ENCODE measurements at regions not wholly inside any gene's neighbourhood (a gene's known extent, or its start where the extent isn't known, plus 50 kb on each side); places are given as distances from the start of the nearest gene placed in this dataset.

DNA sequence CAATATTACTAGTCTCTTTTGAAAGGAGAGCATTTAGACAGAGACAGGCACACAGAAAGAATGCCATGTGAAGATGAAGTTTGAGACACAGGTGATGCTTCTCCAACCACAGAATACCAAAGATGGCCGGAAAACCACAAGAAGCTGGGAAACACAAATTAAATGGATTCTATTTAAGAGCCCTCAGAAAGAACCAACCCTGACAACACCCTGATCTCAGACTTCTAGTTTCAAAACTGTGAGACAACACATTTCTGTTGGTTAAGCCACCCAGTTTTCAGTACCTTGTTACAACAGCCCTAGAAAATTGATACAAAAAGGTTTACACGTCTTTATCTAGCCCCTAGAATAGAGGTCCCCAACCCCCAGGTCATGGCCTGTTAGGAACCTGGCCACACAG, 79.8 kb upstream of the CCNG1 start:
- Histone ChIP-seq H3K4me1 (ENCODE audit: control insufficient read depth in 2 of 3, insufficient read depth in 2 of 3, low read depth in 1 of 3, low read length in 3 of 3) (no peaks in the 10 kb centered on the region), H3K27me3 (ENCODE audit: control insufficient read depth, insufficient read depth, low read length) (no peaks in the 10 kb centered on the region), H3K36me3 (ENCODE audit: control insufficient read depth in 2 of 3, insufficient read depth in 3 of 3, low read length in 3 of 3) (no peaks in the 10 kb centered on the region), H3K9me3 (ENCODE audit: control insufficient read depth in 2 of 3, insufficient read depth in 1 of 3, low read length in 3 of 3) (no peaks in the 10 kb centered on the region), H3K9ac (ENCODE audit: low read length in 3 of 3) (no peak overlapping the region), H3K4me3 (ENCODE audit: low read length in 3 of 3) (no peak overlapping the region), H3K27ac (ENCODE audit: low read depth in 2 of 2, low read length in 2 of 2) (no peak overlapping the region)
- intact Hi-C loops (cut with DNase I): no loop called here
- FAIRE-seq (no peak), DNase-seq (no peak)
- TF ChIP-seq, protein P1, sequence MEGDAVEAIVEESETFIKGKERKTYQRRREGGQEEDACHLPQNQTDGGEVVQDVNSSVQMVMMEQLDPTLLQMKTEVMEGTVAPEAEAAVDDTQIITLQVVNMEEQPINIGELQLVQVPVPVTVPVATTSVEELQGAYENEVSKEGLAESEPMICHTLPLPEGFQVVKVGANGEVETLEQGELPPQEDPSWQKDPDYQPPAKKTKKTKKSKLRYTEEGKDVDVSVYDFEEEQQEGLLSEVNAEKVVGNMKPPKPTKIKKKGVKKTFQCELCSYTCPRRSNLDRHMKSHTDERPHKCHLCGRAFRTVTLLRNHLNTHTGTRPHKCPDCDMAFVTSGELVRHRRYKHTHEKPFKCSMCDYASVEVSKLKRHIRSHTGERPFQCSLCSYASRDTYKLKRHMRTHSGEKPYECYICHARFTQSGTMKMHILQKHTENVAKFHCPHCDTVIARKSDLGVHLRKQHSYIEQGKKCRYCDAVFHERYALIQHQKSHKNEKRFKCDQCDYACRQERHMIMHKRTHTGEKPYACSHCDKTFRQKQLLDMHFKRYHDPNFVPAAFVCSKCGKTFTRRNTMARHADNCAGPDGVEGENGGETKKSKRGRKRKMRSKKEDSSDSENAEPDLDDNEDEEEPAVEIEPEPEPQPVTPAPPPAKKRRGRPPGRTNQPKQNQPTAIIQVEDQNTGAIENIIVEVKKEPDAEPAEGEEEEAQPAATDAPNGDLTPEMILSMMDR (IDR thresholded peaks at IDR 0.05; ENCODE audit: borderline replicate concordance, extremely low read depth, insufficient read depth): no peak

DNA sequence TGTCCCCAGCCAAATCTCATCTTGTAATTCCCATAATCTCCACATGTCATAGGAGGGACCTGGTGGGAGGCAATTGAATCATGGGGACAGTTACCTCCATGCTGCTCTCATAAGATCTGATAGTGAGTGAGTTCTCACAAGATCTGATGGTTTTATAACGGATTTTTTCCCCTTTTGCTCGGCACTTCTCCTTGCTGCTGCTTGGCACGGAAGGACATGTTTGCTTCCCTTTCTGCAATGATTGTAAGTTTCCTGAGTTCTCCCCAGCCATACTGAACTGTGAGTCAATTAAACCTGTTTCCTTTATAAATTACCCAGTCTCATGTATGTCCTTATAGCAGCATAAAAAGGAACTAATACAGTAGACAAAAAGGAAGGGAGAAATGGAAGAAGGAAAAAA, 76.7 kb upstream of the CCNG1 start:
- Histone ChIP-seq H3K27me3 (ENCODE audit: control insufficient read depth, insufficient read depth, low read length) (no peaks in the 10 kb centered on the region), H3K36me3 (ENCODE audit: control insufficient read depth in 2 of 3, insufficient read depth in 3 of 3, low read length in 3 of 3) (no peaks in the 10 kb centered on the region), H3K4me3 (ENCODE audit: low read length in 3 of 3) (no peak overlapping the region), H3K27ac (ENCODE audit: low read depth in 2 of 2, low read length in 2 of 2) (no peak overlapping the region), H3K9me3 (ENCODE audit: control insufficient read depth in 2 of 3, insufficient read depth in 1 of 3, low read length in 3 of 3) (no peaks in the 10 kb centered on the region), H3K9ac (ENCODE audit: low read length in 3 of 3) (no peak overlapping the region), H3K4me1 (ENCODE audit: control insufficient read depth in 2 of 3, insufficient read depth in 2 of 3, low read depth in 1 of 3, low read length in 3 of 3) (peaks cover 0 to 7% (median 0%) of the 10 kb centered on the region in 3 donors)
- FAIRE-seq (no peak), DNase-seq (no peak)
- intact Hi-C loops (cut with DNase I): no loop called here
- TF ChIP-seq, protein P1 (IDR thresholded peaks at IDR 0.05; ENCODE audit: borderline replicate concordance, extremely low read depth, insufficient read depth): no peak

DNA sequence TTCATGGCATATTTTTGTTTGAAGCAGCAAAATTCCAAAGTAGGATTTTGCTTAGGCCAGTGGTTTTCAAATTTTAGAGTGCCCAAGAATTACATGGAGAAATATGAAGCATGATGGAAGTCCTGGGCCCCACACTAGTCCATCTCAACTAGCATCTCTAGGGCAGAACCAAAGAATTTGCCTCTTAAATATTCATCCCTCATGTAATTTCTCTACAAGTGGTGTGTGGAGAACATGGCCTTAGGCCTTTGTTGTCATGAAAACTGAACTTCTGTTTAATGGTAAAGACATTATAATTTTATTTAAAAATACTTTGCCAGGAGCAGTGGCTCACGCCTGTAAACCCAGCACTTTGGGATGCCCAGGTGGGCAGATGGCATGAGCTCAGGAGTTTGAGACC, 75.9 kb upstream of the CCNG1 start:
- no peak overlapping the region for H3K4me3 ChIP-seq (ENCODE audit: low read length in 3 of 3)
- intact Hi-C loops (cut with DNase I): no loop called here
- H3K27ac ChIP-seq (ENCODE audit: low read depth in 2 of 2, low read length in 2 of 2): no peak overlapping the region
- TF ChIP-seq, protein P1 (IDR thresholded peaks at IDR 0.05; ENCODE audit: borderline replicate concordance, extremely low read depth, insufficient read depth): no peak
- FAIRE-seq (no peak), DNase-seq (no peak)
- no peak overlapping the region for H3K9ac ChIP-seq (ENCODE audit: low read length in 3 of 3)
- peaks cover 0 to 7% (median 0%) of the 10 kb centered on the region in 3 donors for H3K4me1 ChIP-seq (ENCODE audit: control insufficient read depth in 2 of 3, insufficient read depth in 2 of 3, low read depth in 1 of 3, low read length in 3 of 3)
- no peaks in the 10 kb centered on the region for H3K9me3 ChIP-seq (ENCODE audit: control insufficient read depth in 2 of 3, insufficient read depth in 1 of 3, low read length in 3 of 3)
- no peaks in the 10 kb centered on the region for H3K36me3 ChIP-seq (ENCODE audit: control insufficient read depth in 2 of 3, insufficient read depth in 3 of 3, low read length in 3 of 3)
- no peaks in the 10 kb centered on the region for H3K27me3 ChIP-seq (ENCODE audit: control insufficient read depth, insufficient read depth, low read length)

DNA sequence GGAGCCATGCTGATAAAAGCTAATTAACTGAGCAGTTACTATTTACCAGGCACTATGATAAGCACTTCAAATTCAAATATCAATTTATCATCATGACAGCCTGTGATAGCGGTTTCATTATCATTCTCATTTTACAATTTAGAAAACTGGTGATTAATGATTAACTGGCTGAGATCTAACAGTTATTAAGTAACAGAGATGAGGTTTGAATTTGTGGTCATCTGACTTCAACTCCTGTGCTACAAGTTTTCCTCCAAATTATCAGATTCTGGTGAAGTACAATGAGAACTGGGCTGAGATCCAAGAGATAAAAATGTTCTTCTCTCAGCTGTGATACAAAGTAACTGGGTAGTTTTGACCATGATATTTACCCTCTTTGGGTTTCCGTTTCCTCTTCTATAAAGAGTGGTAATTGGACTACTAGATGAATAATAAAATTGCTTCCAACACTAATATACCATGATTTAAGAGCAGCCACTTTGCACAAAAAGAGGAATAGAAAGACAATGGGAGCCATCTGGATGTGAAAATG, 74.5 kb upstream of the CCNG1 start:
- H3K27ac ChIP-seq (ENCODE audit: low read depth in 2 of 2, low read length in 2 of 2): no peak overlapping the region
- H3K9me3 ChIP-seq (ENCODE audit: control insufficient read depth in 2 of 3, insufficient read depth in 1 of 3, low read length in 3 of 3): no peaks in the 10 kb centered on the region
- no peak for FAIRE-seq
- H3K36me3 ChIP-seq (ENCODE audit: control insufficient read depth in 2 of 3, insufficient read depth in 3 of 3, low read length in 3 of 3): no peaks in the 10 kb centered on the region
- intact Hi-C loops (cut with DNase I): no loop called here
- DNase-seq: no peak
- no peak overlapping the region for H3K4me3 ChIP-seq (ENCODE audit: low read length in 3 of 3)
- no peaks in the 10 kb centered on the region for H3K27me3 ChIP-seq (ENCODE audit: control insufficient read depth, insufficient read depth, low read length)
- TF ChIP-seq, protein P1 (IDR thresholded peaks at IDR 0.05; ENCODE audit: borderline replicate concordance, extremely low read depth, insufficient read depth): no peak
- H3K4me1 ChIP-seq (ENCODE audit: control insufficient read depth in 2 of 3, insufficient read depth in 2 of 3, low read depth in 1 of 3, low read length in 3 of 3): peaks cover 0 to 7% (median 0%) of the 10 kb centered on the region in 3 donors
- no peak overlapping the region for H3K9ac ChIP-seq (ENCODE audit: low read length in 3 of 3)

All from kidney (tissue), 13 donors.